H1 (cell line): ENCODE measurements at regions not wholly inside any gene's neighbourhood (a gene's known extent, or its start where the extent isn't known, plus 50 kb on each side); places are given as distances from the start of the nearest gene placed in this dataset.

Experiments used
- GABPA ChIP-seq: IDR thresholded peaks from 2 replicates; pipeline ENCODE4 v1.6.1; 2011; ENCODE audit warnings: mild to moderate bottlenecking, low read length, moderate library complexity, borderline replicate concordance; ENCODE audit not compliant: insufficient read depth
- HDAC2 ChIP-seq, 2 experiments: fragments of 300-600 bp in 1 of 2; sonication (generic) in 1 of 2; IDR thresholded peaks; 2 replicates each; pipeline ENCODE4 v1.6.1; 2011 to 2012; ENCODE audit warnings: low read depth in 2 of 2, low read length in 2 of 2, mild to moderate bottlenecking in 2 of 2, moderate library complexity in 2 of 2, borderline replicate concordance in 1 of 2, inconsistent platforms in 1 of 2
- NRF1 ChIP-seq: IDR thresholded peaks from 2 replicates; pipeline ENCODE4 v1.6.1; 2011; ENCODE audit warnings: mild to moderate bottlenecking, low read depth, low read length, improper control_type of control experiment
- YY1 ChIP-seq: IDR thresholded peaks from 2 replicates; pipeline ENCODE4 v1.6.1; 2011; ENCODE audit warnings: low read depth, mild to moderate bottlenecking, low read length

DNA sequence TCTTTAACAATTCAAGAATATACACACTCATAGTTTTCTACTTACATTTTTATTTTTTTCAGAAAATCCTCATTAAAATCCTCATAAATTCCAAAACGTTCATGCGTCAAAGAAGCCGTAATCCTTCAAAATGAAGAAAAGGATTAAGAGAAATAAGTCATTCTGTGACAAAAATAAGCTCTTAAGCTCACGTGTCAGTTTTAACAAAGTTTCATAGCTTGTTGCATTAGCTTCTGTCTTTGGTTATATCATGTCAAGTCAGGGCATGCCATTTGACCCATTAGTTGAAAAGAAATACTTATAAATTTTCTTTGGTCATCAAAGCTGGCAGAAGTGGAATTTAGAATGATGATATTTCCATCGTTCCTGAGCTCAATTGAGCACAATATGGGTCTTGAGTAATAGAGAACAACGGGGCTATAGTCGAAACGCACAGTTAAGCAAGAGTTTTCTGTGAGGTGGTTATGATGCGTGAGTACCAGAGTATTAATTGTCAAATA lies 185.2 kb upstream of the CTSO start (continued):
- no peak for TF ChIP-seq NRF1
- no peak for TF ChIP-seq GABPA
- TF ChIP-seq HDAC2 (IDR thresholded peaks at IDR 0.05; ENCODE audit: borderline replicate concordance in 1 of 2, low read depth in 2 of 2, low read length in 2 of 2): no peak
- TF ChIP-seq YY1: no peak
